ENCODE measurements at regions not wholly inside any gene's neighbourhood (a gene's known extent, or its start where the extent isn't known, plus 50 kb on each side); places are given as distances from the start of the nearest gene placed in this dataset.

- DNase-seq (ENCODE audit: low read depth): no peak
Measured at GRCh38 chr7:145269418-145270161, 433.7 kb upstream of the TPK1 start.

- no peak for DNase-seq (ENCODE audit: low read depth)
Measured at GRCh38 chr7:145265180-145265579, 429.3 kb upstream of the TPK1 start.

- no peak for DNase-seq (ENCODE audit: low read depth)
Measured at GRCh38 chr7:145263886-145264285, 428.0 kb upstream of the TPK1 start.

- DNase-seq (ENCODE audit: low read depth): no peak
Measured at GRCh38 chr7:145252031-145252430, 416.2 kb upstream of the TPK1 start.

- no peak for DNase-seq (ENCODE audit: low read depth)
Measured at GRCh38 chr7:145224775-145225174, 388.9 kb upstream of the TPK1 start.

- DNase-seq (ENCODE audit: low read depth): no peak
Measured at GRCh38 chr7:145219461-145219860, 383.6 kb upstream of the TPK1 start.

- DNase-seq (ENCODE audit: low read depth): no peak
Measured at GRCh38 chr7:145216866-145217265, 381.0 kb upstream of the TPK1 start.

- DNase-seq (ENCODE audit: low read depth): no peak
Measured at GRCh38 chr7:145212050-145212449, 376.2 kb upstream of the TPK1 start.

GRCh38 chr7:145211211-145211610 is 375.4 kb upstream of the TPK1 start:
- no peak for DNase-seq (ENCODE audit: low read depth)

GRCh38 chr7:145193951-145194350 is 358.1 kb upstream of the TPK1 start:
- no peak for DNase-seq (ENCODE audit: low read depth)

- DNase-seq (ENCODE audit: low read depth): no peak
Measured at GRCh38 chr7:145184956-145185355, 349.1 kb upstream of the TPK1 start.

- no peak for DNase-seq (ENCODE audit: low read depth)
Measured at GRCh38 chr7:145183069-145183468, 347.2 kb upstream of the TPK1 start.

GRCh38 chr7:145175366-145175765 is 339.5 kb upstream of the TPK1 start:
- DNase-seq (ENCODE audit: low read depth): no peak

- DNase-seq (ENCODE audit: low read depth): no peak
Measured at GRCh38 chr7:145169908-145170307, 334.1 kb upstream of the TPK1 start.

- no peak for DNase-seq (ENCODE audit: low read depth)
Measured at GRCh38 chr7:145168879-145169278, 333.0 kb upstream of the TPK1 start.

GRCh38 chr7:145168427-145168826 is 332.6 kb upstream of the TPK1 start:
- no peak for DNase-seq (ENCODE audit: low read depth)

- DNase-seq (ENCODE audit: low read depth): no peak
Measured at GRCh38 chr7:145156834-145157233, 321.0 kb upstream of the TPK1 start.

- no peak for DNase-seq (ENCODE audit: low read depth)
Measured at GRCh38 chr7:145152589-145152988, 316.7 kb upstream of the TPK1 start.

- DNase-seq (ENCODE audit: low read depth): no peak
Measured at GRCh38 chr7:145151676-145152075, 315.8 kb upstream of the TPK1 start.

- DNase-seq (ENCODE audit: low read depth): no peak
Measured at GRCh38 chr7:145147865-145148264, 312.0 kb upstream of the TPK1 start.

- no peak for DNase-seq (ENCODE audit: low read depth)
Measured at GRCh38 chr7:145143685-145144084, 307.8 kb upstream of the TPK1 start.

- no peak for DNase-seq (ENCODE audit: low read depth)
Measured at GRCh38 chr7:145134377-145134776, 298.5 kb upstream of the TPK1 start.

- DNase-seq (ENCODE audit: low read depth): no peak
Measured at GRCh38 chr7:145123502-145123901, 287.6 kb upstream of the TPK1 start.

- DNase-seq (ENCODE audit: low read depth): no peak
Measured at GRCh38 chr7:145106001-145106400, 270.1 kb upstream of the TPK1 start.

Data from forelimb muscle (tissue), 1 donor.